ENCODE measurements at regions not wholly inside any gene's neighbourhood (a gene's known extent, or its start where the extent isn't known, plus 50 kb on each side); places are given as distances from the start of the nearest gene placed in this dataset.

DNA sequence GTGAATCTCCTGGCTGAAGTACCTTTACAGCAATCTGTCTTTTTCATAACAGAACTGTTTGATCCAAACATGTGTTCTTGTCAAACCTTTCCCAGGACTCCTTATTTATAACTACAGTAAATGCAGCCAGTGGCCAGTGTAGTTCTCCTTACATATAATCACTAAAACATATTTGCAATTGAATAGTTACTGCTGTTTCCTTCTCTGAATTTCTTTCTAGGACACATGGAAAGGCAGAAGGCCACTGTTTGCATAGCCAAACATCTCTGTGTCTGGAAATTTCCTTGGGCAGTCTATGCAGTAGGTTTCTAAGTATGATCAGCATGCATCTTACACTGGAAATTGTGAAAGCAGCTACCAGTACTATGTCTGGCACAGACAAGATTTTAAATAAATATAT is 57.4 kb upstream of the COL3A1 start:
- DNase-seq (ENCODE audit: extremely low read depth, insufficient read length), result no peak
- TF ChIP-seq, protein P1, sequence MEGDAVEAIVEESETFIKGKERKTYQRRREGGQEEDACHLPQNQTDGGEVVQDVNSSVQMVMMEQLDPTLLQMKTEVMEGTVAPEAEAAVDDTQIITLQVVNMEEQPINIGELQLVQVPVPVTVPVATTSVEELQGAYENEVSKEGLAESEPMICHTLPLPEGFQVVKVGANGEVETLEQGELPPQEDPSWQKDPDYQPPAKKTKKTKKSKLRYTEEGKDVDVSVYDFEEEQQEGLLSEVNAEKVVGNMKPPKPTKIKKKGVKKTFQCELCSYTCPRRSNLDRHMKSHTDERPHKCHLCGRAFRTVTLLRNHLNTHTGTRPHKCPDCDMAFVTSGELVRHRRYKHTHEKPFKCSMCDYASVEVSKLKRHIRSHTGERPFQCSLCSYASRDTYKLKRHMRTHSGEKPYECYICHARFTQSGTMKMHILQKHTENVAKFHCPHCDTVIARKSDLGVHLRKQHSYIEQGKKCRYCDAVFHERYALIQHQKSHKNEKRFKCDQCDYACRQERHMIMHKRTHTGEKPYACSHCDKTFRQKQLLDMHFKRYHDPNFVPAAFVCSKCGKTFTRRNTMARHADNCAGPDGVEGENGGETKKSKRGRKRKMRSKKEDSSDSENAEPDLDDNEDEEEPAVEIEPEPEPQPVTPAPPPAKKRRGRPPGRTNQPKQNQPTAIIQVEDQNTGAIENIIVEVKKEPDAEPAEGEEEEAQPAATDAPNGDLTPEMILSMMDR (IDR thresholded peaks at IDR 0.05; ENCODE audit: insufficient read depth, low read length, poor library complexity, severe bottlenecking), result no peak
- H3K4me3 ChIP-seq (replicated peaks; ENCODE audit: low read depth, low read length), result no peak overlapping the region
- no peaks in the 10 kb centered on the region for H3K36me3 ChIP-seq (ENCODE audit: control insufficient read depth, insufficient read depth, low read length)
- no peaks in the 10 kb centered on the region for H3K27me3 ChIP-seq (replicated peaks; ENCODE audit: control insufficient read depth, insufficient read depth, low read length)

DNA sequence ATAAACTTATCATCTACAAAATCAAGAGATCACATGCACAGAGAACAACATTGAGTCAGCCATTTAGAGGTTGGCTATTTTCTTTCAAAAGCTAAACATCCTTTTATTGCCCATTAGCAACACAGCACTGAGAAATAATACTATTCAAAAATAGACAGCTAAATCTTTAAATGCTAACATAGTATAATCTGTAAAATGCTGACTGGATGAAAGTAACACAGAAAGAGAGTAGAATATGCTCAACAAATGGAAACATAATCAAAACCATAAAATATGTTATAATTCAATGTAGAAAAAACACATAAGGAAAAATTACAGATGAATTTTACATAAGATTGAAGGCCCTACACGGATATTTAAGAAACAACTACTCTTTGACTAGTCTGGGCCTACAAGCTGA is 56.5 kb upstream of the COL3A1 start:
- TF ChIP-seq, protein P1 (IDR thresholded peaks at IDR 0.05; ENCODE audit: insufficient read depth, low read length, poor library complexity, severe bottlenecking), result no peak
- Histone ChIP-seq H3K4me3 (replicated peaks; ENCODE audit: low read depth, low read length) (no peak overlapping the region), H3K36me3 (ENCODE audit: control insufficient read depth, insufficient read depth, low read length) (no peaks in the 10 kb centered on the region), H3K27me3 (replicated peaks; ENCODE audit: control insufficient read depth, insufficient read depth, low read length) (no peaks in the 10 kb centered on the region)
- DNase-seq (ENCODE audit: extremely low read depth, insufficient read length), result no peak

DNA sequence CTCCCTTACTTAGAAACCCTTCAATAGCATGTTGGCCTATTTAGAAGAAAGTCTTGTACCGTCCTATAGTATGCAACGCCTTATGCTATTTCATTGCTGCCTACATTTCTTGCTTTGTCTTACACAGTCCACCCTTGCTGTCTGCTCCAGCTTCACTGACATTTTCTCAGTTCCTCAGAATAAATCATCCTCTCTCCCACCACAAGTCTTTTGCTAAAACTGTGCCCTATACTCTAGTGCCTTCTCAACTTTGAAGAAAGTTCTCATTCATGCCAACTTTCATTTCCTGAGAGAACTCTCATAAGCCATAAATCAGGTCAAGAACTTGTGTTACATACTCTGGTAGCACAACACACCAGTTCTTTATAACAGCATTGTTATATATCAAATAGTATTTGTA is 54.3 kb upstream of the COL3A1 start:
- DNase-seq (ENCODE audit: extremely low read depth, insufficient read length), result no peak
- Histone ChIP-seq H3K27me3 (replicated peaks; ENCODE audit: control insufficient read depth, insufficient read depth, low read length) (no peaks in the 10 kb centered on the region), H3K36me3 (ENCODE audit: control insufficient read depth, insufficient read depth, low read length) (no peaks in the 10 kb centered on the region), H3K4me3 (replicated peaks; ENCODE audit: low read depth, low read length) (no peak overlapping the region)
- TF ChIP-seq, protein P1 (IDR thresholded peaks at IDR 0.05; ENCODE audit: insufficient read depth, low read length, poor library complexity, severe bottlenecking), result no peak

DNA sequence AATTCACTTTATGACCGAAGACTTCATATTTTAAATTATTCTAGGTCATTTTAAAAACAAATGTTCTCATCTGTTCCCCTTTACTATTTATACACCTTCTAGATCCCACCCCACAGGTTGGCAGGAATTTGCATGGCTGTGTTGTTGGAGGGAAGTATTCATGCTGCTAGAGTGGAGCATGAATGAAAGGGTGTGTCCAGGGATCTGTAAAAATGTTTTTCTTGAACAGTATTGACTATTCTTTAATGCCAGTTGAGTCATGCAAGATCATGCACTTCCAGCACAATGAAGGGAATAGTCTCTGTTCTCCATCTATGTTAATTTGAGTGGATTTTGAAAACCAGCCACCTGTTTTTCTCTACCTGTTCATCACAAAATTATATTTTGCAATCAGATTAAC is 52.0 kb upstream of the COL3A1 start:
- no peak for DNase-seq (ENCODE audit: extremely low read depth, insufficient read length)
- TF ChIP-seq, protein P1 (IDR thresholded peaks at IDR 0.05; ENCODE audit: insufficient read depth, low read length, poor library complexity, severe bottlenecking), result no peak
- Histone ChIP-seq H3K27me3 (replicated peaks; ENCODE audit: control insufficient read depth, insufficient read depth, low read length) (no peaks in the 10 kb centered on the region), H3K36me3 (ENCODE audit: control insufficient read depth, insufficient read depth, low read length) (no peaks in the 10 kb centered on the region), H3K4me3 (replicated peaks; ENCODE audit: low read depth, low read length) (no peak overlapping the region)

All from GM06990 (cell line).